Astrocyte (in vitro differentiated cells and primary cell): ENCODE measurements at regions not wholly inside any gene's neighbourhood (a gene's known extent, or its start where the extent isn't known, plus 50 kb on each side); places are given as distances from the start of the nearest gene placed in this dataset.

Experiments used
- DNase-seq: peaks from one replicate; pipeline ENCODE4 v3.0.0-alpha.2; 2010; ENCODE audit warnings: low read depth
- FAIRE-seq: peaks from 2 replicates; lab custom pipeline; 2011; peaks lifted over from hg19 to GRCh38; lab: Jason Lieb, UNC
- H2AFZ ChIP-seq: 2 replicates; pipeline ENCODE4 v1.6.0; 2012; ENCODE audit warnings: low read depth, low read length, inconsistent platforms
- H3K27ac ChIP-seq: 2 replicates; pipeline ENCODE4 v1.5.1; 2011; ENCODE audit warnings: low read depth, low read length, inconsistent platforms
- H3K27me3 ChIP-seq: 2 replicates; pipeline ENCODE4 v1.6.0; 2011; ENCODE audit warnings: low read length, inconsistent platforms; ENCODE audit not compliant: insufficient read depth
- H3K36me3 ChIP-seq: 2 replicates; pipeline ENCODE4 v1.5.1; 2011; ENCODE audit warnings: low read length, inconsistent platforms; ENCODE audit not compliant: insufficient read depth
- H3K4me1 ChIP-seq: 2 replicates; pipeline ENCODE4 v1.5.1; 2011; ENCODE audit warnings: low read length, inconsistent platforms; ENCODE audit not compliant: insufficient read depth
- H3K4me2 ChIP-seq: 2 replicates; pipeline ENCODE4 v1.6.0; 2012; ENCODE audit warnings: low read length, inconsistent platforms
- H3K4me3 ChIP-seq: 2 replicates; pipeline ENCODE4 v1.5.1; 2011; ENCODE audit warnings: low read depth, mild to moderate bottlenecking, low read length, inconsistent platforms; ENCODE audit not compliant: insufficient read depth
- H3K79me2 ChIP-seq: 2 replicates; pipeline ENCODE4 v1.6.0; 2012; ENCODE audit warnings: mild to moderate bottlenecking, low read length, inconsistent platforms; ENCODE audit not compliant: insufficient read depth
- H3K9ac ChIP-seq: 2 replicates; pipeline ENCODE4 v1.6.0; 2012; ENCODE audit warnings: mild to moderate bottlenecking, low read length, inconsistent platforms
- H3K9me3 ChIP-seq: 2 replicates; pipeline ENCODE4 v1.5.1; 2012; ENCODE audit warnings: low read depth, mild to moderate bottlenecking, low read length, inconsistent platforms; ENCODE audit not compliant: insufficient read depth
- H4K20me1 ChIP-seq: 2 replicates; pipeline ENCODE4 v1.6.0; 2012; ENCODE audit warnings: low read length, inconsistent platforms; ENCODE audit not compliant: insufficient read depth
- H3K27ac Mint-ChIP-seq: one replicate; pipeline ENCODE4 v1.8.0; 2021; ENCODE audit warnings: mild to moderate bottlenecking, mixed read lengths; ENCODE audit not compliant: unreplicated experiment
- H3K27me3 Mint-ChIP-seq: one replicate; pipeline ENCODE4 v1.8.0; 2021; ENCODE audit warnings: low read depth, mixed read lengths; ENCODE audit not compliant: unreplicated experiment
- H3K36me3 Mint-ChIP-seq: one replicate; pipeline ENCODE4 v1.8.0; 2021; ENCODE audit warnings: low read depth, mixed read lengths; ENCODE audit not compliant: unreplicated experiment
- H3K4me1 Mint-ChIP-seq: one replicate; pipeline ENCODE4 v1.8.0; 2021; ENCODE audit warnings: low read depth, mixed read lengths; ENCODE audit not compliant: unreplicated experiment
- H3K4me3 Mint-ChIP-seq: one replicate; pipeline ENCODE4 v1.8.0; 2021; ENCODE audit warnings: mild to moderate bottlenecking, moderate library complexity, mixed read lengths; ENCODE audit not compliant: unreplicated experiment
- H3K9me3 Mint-ChIP-seq: one replicate; pipeline ENCODE4 v1.8.0; 2021; ENCODE audit warnings: mild to moderate bottlenecking, mixed read lengths; ENCODE audit not compliant: unreplicated experiment
- EZH2 ChIP-seq: IDR thresholded peaks from 2 replicates; pipeline ENCODE4 v1.6.1; 2012; ENCODE audit warnings: mild to moderate bottlenecking, low read length, inconsistent platforms; ENCODE audit not compliant: insufficient read depth
- TF ChIP-seq, protein P1 (sequence below): IDR thresholded peaks from 2 replicates; pipeline ENCODE4 v1.5.1; 2011; ENCODE audit warnings: low read depth, mild to moderate bottlenecking, inconsistent platforms, low read length, moderate library complexity; ENCODE audit not compliant: insufficient read depth

DNA sequence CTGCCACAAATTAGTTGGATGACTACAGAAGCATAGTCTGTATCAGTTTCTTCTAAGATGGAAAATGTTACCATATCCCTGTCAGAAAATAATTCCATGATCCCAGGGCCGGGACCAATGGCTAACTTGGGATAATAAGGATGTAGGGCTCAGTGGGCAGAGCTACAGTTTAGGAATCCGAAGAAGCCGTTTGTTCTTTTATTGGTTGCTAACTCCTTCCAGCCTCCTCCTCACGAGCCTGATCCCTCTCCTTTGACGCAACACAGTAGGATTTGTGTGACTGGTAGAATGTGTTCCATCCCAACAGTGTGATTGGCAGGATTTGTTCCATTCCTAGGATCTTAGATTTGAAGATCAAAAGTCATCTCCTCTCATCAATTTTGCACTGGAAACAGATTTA is 496.9 kb downstream of the AGTPBP1 start:
- no peak overlapping the region for H3K4me3 ChIP-seq
- H3K36me3 Mint-ChIP-seq, result no peaks in the 10 kb centered on the region
- DNase-seq (no peak), FAIRE-seq (no peak)
- H3K79me2 ChIP-seq, result no peaks in the 10 kb centered on the region
- no peaks in the 10 kb centered on the region for H3K27me3 ChIP-seq
- H3K27ac Mint-ChIP-seq, result no peak overlapping the region
- no peaks in the 10 kb centered on the region for H3K27me3 Mint-ChIP-seq
- H3K36me3 ChIP-seq, result no peaks in the 10 kb centered on the region
- H3K9me3 ChIP-seq, result no peaks in the 10 kb centered on the region
- H3K9ac ChIP-seq, result no peak overlapping the region
- no peak overlapping the region for H3K27ac ChIP-seq
- no peak overlapping the region for H3K4me2 ChIP-seq
- no peak overlapping the region for H2AFZ ChIP-seq
- H3K9me3 Mint-ChIP-seq, result no peaks in the 10 kb centered on the region
- H4K20me1 ChIP-seq, result no peaks in the 10 kb centered on the region
- H3K4me1 Mint-ChIP-seq, result peaks cover 21% of the 10 kb centered on the region
- no peak overlapping the region for H3K4me3 Mint-ChIP-seq
- H3K4me1 ChIP-seq, result peaks cover 11% of the 10 kb centered on the region
- no peak for TF ChIP-seq EZH2
- TF ChIP-seq, protein P1, sequence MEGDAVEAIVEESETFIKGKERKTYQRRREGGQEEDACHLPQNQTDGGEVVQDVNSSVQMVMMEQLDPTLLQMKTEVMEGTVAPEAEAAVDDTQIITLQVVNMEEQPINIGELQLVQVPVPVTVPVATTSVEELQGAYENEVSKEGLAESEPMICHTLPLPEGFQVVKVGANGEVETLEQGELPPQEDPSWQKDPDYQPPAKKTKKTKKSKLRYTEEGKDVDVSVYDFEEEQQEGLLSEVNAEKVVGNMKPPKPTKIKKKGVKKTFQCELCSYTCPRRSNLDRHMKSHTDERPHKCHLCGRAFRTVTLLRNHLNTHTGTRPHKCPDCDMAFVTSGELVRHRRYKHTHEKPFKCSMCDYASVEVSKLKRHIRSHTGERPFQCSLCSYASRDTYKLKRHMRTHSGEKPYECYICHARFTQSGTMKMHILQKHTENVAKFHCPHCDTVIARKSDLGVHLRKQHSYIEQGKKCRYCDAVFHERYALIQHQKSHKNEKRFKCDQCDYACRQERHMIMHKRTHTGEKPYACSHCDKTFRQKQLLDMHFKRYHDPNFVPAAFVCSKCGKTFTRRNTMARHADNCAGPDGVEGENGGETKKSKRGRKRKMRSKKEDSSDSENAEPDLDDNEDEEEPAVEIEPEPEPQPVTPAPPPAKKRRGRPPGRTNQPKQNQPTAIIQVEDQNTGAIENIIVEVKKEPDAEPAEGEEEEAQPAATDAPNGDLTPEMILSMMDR, result no peak

DNA sequence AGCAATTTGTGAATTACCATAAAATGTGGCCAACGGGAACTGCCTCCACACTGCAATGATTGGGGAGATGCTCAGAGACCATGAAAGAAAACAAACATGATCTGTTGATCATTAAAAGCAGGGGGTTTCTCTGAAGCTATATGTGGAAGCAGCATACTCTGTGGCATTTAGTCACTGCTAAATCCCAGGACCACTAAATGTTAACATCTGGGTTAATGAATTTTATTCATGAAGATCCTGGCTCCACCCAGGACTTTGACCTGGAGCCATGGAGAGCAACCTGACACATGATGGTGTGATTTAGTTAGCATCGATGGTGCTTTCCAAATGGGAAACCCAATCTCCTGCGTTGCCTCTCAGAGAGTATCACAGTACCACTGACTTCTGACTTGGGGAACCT is 497.8 kb downstream of the AGTPBP1 start:
- Mint-ChIP-seq H3K4me3 (no peak overlapping the region), H3K4me1 (peaks cover 13% of the 10 kb centered on the region), H3K27me3 (no peaks in the 10 kb centered on the region), H3K9me3 (no peaks in the 10 kb centered on the region), H3K27ac (no peak overlapping the region), H3K36me3 (no peaks in the 10 kb centered on the region)
- no peak overlapping the region for H3K9ac ChIP-seq
- H3K27ac ChIP-seq, result no peak overlapping the region
- no peak for FAIRE-seq
- no peak for TF ChIP-seq EZH2
- TF ChIP-seq, protein P1, result no peak
- H3K36me3 ChIP-seq, result no peaks in the 10 kb centered on the region
- no peak for DNase-seq
- no peaks in the 10 kb centered on the region for H3K9me3 ChIP-seq
- no peak overlapping the region for H3K4me2 ChIP-seq
- no peak overlapping the region for H3K4me3 ChIP-seq
- H3K4me1 ChIP-seq, result peaks cover 9% of the 10 kb centered on the region
- no peaks in the 10 kb centered on the region for H4K20me1 ChIP-seq
- H3K27me3 ChIP-seq, result no peaks in the 10 kb centered on the region
- no peak overlapping the region for H2AFZ ChIP-seq
- H3K79me2 ChIP-seq, result no peaks in the 10 kb centered on the region

DNA sequence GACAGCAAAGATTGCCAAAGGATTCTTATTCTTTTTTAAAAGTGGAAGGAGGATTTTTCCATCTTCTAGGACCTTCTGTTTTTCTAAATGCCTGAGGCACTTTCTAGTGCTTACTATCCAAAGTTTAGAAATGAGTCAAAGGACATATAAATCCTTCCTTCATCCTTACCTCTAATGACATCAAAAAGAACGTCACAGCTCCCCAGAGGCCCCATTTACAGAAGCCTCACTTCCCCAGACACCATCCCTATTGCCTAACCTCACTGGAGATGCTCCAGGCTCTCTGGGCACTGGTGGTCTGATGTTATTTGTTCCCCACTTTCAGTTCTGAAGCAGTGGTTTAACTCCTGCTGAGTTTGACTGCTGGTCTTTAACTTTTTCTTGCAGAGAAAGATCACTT is 504.3 kb downstream of the AGTPBP1 start:
- H3K4me1 Mint-ChIP-seq, result peaks cover 2% of the 10 kb centered on the region
- no peak for TF ChIP-seq EZH2
- TF ChIP-seq, protein P1, result no peak
- Histone ChIP-seq H3K27ac (no peak overlapping the region), H3K9ac (no peak overlapping the region), H3K79me2 (no peaks in the 10 kb centered on the region), H3K4me1 (no peaks in the 10 kb centered on the region), H3K36me3 (no peaks in the 10 kb centered on the region), H4K20me1 (no peaks in the 10 kb centered on the region), H3K27me3 (no peaks in the 10 kb centered on the region), H2AFZ (no peak overlapping the region), H3K4me3 (no peak overlapping the region), H3K4me2 (no peak overlapping the region), H3K9me3 (no peaks in the 10 kb centered on the region)
- H3K9me3 Mint-ChIP-seq, result no peaks in the 10 kb centered on the region
- no peak overlapping the region for H3K27ac Mint-ChIP-seq
- no peak for FAIRE-seq
- peaks cover 3% of the 10 kb centered on the region for H3K27me3 Mint-ChIP-seq
- DNase-seq, result no peak
- H3K36me3 Mint-ChIP-seq, result no peaks in the 10 kb centered on the region
- no peak overlapping the region for H3K4me3 Mint-ChIP-seq
